ENCODE measurements at regions not wholly inside any gene's neighbourhood (a gene's known extent, or its start where the extent isn't known, plus 50 kb on each side); places are given as distances from the start of the nearest gene placed in this dataset.

DNA sequence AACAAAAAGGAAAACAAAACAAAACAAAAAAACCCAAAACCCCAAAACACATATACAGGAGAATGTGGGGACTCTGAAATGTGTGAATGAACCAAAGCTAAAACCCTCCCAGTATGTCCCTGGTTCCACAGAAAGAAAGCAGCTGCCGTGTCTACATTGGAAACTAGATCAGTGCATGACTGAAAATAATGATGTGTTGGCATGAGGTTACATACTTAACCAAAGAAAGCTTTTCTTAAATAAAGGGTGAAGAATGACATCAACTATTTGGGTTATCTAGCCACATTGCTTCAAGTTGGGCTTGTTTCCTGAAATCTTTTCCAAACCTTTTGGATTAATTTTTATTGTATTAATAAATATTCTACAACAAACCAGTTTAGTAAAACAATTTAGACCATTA lies 91.9 kb upstream of the FN1 start:
- no peaks in the 10 kb centered on the region for H3F3A ChIP-seq (ENCODE audit: insufficient read depth, low read length, poor library complexity, severe bottlenecking)
- no peak overlapping the region for H3K4me2 ChIP-seq (ENCODE audit: low read length)
- H3K9ac ChIP-seq (ENCODE audit: low read length): no peak overlapping the region
- no peaks in the 10 kb centered on the region for H4K20me1 ChIP-seq (ENCODE audit: insufficient read depth)
- no peaks in the 10 kb centered on the region for H3K9me2 ChIP-seq (ENCODE audit: insufficient read depth, low read length)
- no peaks in the 10 kb centered on the region for H3K9me3 ChIP-seq (ENCODE audit: low read length)
- H3K27me3 ChIP-seq (ENCODE audit: insufficient read depth, low read depth, low read length): no peaks in the 10 kb centered on the region
- H3K36me3 ChIP-seq (ENCODE audit: insufficient read depth, low read length): no peaks in the 10 kb centered on the region
- H3K4me3 ChIP-seq (ENCODE audit: low read length): no peak overlapping the region
- no peak for TF ChIP-seq EP300 (conservative IDR thresholded peaks at IDR 0.05; ENCODE audit: poor library complexity, severe bottlenecking)
- TF ChIP-seq TAF1 (IDR thresholded peaks at IDR 0.05; ENCODE audit: low read depth): no peak
- TF ChIP-seq CTCF (IDR thresholded peaks at IDR 0.05; ENCODE audit: poor library complexity, severe bottlenecking): no peak
- no peaks in the 10 kb centered on the region for H3K79me2 ChIP-seq (replicated peaks; ENCODE audit: insufficient read depth, low read length)
- H3K27ac ChIP-seq (ENCODE audit: low read length): no peak overlapping the region
- H2AFZ ChIP-seq (ENCODE audit: low read depth, low read length): no peak overlapping the region

DNA sequence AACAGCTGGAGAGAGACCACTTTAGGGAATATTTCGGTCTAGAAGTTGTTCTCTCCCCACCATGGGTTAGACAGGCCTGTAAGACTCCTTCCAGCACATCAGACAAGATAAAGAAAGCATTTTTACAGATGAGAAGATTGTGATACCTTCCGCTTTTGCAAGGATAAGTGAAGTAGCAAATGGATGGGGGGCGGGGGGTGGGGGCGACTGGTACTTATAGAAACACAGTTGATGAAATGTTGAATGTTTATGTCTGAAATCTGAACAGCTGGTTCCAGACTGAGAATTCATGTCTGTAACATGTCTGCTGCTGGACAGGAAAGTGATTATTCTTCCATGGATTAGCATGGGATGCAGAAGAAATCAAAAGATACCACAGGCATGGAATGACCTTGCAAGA lies 90.5 kb upstream of the FN1 start:
- Histone ChIP-seq H3K79me2 (replicated peaks; ENCODE audit: insufficient read depth, low read length) (no peaks in the 10 kb centered on the region), H3K4me3 (ENCODE audit: low read length) (no peak overlapping the region), H3K27ac (ENCODE audit: low read length) (no peak overlapping the region), H4K20me1 (ENCODE audit: insufficient read depth) (no peaks in the 10 kb centered on the region), H3K4me2 (ENCODE audit: low read length) (no peak overlapping the region), H2AFZ (ENCODE audit: low read depth, low read length) (no peak overlapping the region), H3K9ac (ENCODE audit: low read length) (no peak overlapping the region), H3K27me3 (ENCODE audit: insufficient read depth, low read depth, low read length) (no peaks in the 10 kb centered on the region), H3K36me3 (ENCODE audit: insufficient read depth, low read length) (no peaks in the 10 kb centered on the region), H3F3A (ENCODE audit: insufficient read depth, low read length, poor library complexity, severe bottlenecking) (no peaks in the 10 kb centered on the region), H3K9me2 (ENCODE audit: insufficient read depth, low read length) (no peaks in the 10 kb centered on the region), H3K9me3 (ENCODE audit: low read length) (no peaks in the 10 kb centered on the region)
- TF ChIP-seq SMC3 (conservative IDR thresholded peaks at IDR 0.05; ENCODE audit: poor library complexity) (no peak), MXI1 (conservative IDR thresholded peaks at IDR 0.05; ENCODE audit: poor library complexity, severe bottlenecking) (no peak), TAF1 (IDR thresholded peaks at IDR 0.05; ENCODE audit: low read depth) (no peak), RAD21 (conservative IDR thresholded peaks at IDR 0.05) (no peak), EZH2 (IDR thresholded peaks at IDR 0.05; ENCODE audit: borderline replicate concordance, insufficient read depth, low read length, poor library complexity, severe bottlenecking) (no peak), POLR2AphosphoS5 (IDR thresholded peaks at IDR 0.05) (no peak), CTCF (IDR thresholded peaks at IDR 0.05; ENCODE audit: poor library complexity, severe bottlenecking) (no peak), EP300 (conservative IDR thresholded peaks at IDR 0.05; ENCODE audit: poor library complexity, severe bottlenecking) (no peak), REST (IDR thresholded peaks at IDR 0.05; ENCODE audit: borderline replicate concordance) (no peak)

Measured in neural cell (in vitro differentiated cells).